ENCODE measurements at regions not wholly inside any gene's neighbourhood (a gene's known extent, or its start where the extent isn't known, plus 50 kb on each side); places are given as distances from the start of the nearest gene placed in this dataset.

DNA sequence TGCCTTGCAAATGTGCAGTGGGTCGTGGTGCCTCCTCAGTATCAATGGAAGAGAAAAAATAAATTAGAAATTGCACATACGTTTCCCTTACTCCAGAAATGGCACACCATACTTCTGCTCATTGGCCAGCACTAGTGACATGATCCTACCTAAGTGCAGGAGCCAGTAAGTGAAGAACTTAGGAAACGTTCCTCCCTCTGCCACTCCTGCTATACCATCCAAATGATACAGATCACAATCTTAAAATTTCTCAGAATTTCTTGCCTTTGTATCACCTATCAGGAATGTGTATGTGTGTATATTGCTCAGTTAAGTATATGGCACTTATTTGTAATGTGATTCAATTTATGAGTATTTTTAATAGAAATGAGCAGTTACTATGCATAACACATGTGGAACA, 237.0 kb upstream of the UBE2E3 start:
- intact Hi-C loops (cut with micrococcal nuclease) = no loop called here

More for the DNA sequence above, 237.0 kb upstream of the UBE2E3 start:
- Histone ChIP-seq H2BK15ac (ENCODE audit: low read depth, low read length) (no peak overlapping the region), H3K9me3 (ENCODE audit: control insufficient read depth, insufficient read depth, low read length) (no peaks in the 10 kb centered on the region), H2AK9ac (replicated peaks; ENCODE audit: low read depth, low read length, poor library complexity) (no peak overlapping the region), H2AFZ (replicated peaks; ENCODE audit: low read length, poor library complexity) (no peak overlapping the region), H3K4me1 (ENCODE audit: control insufficient read depth, insufficient read depth, low read length) (no peaks in the 10 kb centered on the region), H3K27ac (ENCODE audit: insufficient read depth, low read length) (no peak overlapping the region), H3K4me2 (ENCODE audit: low read depth, low read length) (no peak overlapping the region), H4K5ac (ENCODE audit: low read depth, low read length) (no peak overlapping the region), H3K56ac (ENCODE audit: extremely low read depth, insufficient read depth, low read length) (no peak overlapping the region), H2BK120ac (ENCODE audit: low read depth, low read length) (no peak overlapping the region), H2AK5ac (ENCODE audit: low read depth, low read length) (0 out of 2 replicates have a peak overlapping the region, but pooled peaks have one; percentile 17), H4K91ac (ENCODE audit: insufficient read depth, low read depth, low read length) (no peak overlapping the region), H3K4me3 (ENCODE audit: insufficient read depth, low read depth, low read length) (no peak overlapping the region), H3K36me3 (ENCODE audit: control insufficient read depth, insufficient read depth, low read length) (no peaks in the 10 kb centered on the region), H3K14ac (replicated peaks; ENCODE audit: low read depth, low read length) (0 out of 2 replicates have a peak overlapping the region, but pooled peaks have one; percentile 58), H3K18ac (ENCODE audit: low read depth, low read length) (no peak overlapping the region), H3K79me1 (ENCODE audit: low read depth in 1 of 2, low read length in 2 of 2) (no peaks in the 10 kb centered on the region), H4K20me1 (ENCODE audit: insufficient read depth, low read length) (no peaks in the 10 kb centered on the region), H3K9ac (ENCODE audit: low read depth, low read length) (no peak overlapping the region), H4K8ac (ENCODE audit: low read depth in 2 of 2, low read length in 2 of 2) (no peak overlapping the region), H3K4ac (ENCODE audit: low read depth, low read length) (no peak overlapping the region), H2BK5ac (ENCODE audit: low read depth, low read length, poor library complexity, severe bottlenecking) (no peak overlapping the region), H3K27me3 (ENCODE audit: control insufficient read depth, insufficient read depth, low read length) (no peaks in the 10 kb centered on the region), H3K9me1 (ENCODE audit: insufficient read depth, low read length) (no peaks in the 10 kb centered on the region; the same call in 1 of the 2 replicates), H2BK20ac (ENCODE audit: low read depth, low read length) (0 out of 2 replicates have a peak overlapping the region, but pooled peaks have one; percentile 5), H3K23ac (ENCODE audit: low read depth, low read length) (no peak overlapping the region)
- in situ Hi-C loops (cut with MboI; ENCODE audit: low sequenced_read_pairs) (no loop called here), dilution Hi-C loops (cut with HindIII; ENCODE audit: low sequenced_read_pairs, unreplicated experiment) (no loop called here)
- no peak for ATAC-seq (ENCODE audit: low read depth)
- TF ChIP-seq SMC3 (IDR thresholded peaks at IDR 0.05; ENCODE audit: low read depth, low read length) (no peak), RCOR1 (IDR thresholded peaks at IDR 0.05; ENCODE audit: insufficient replicate concordance, low read length) (no peak), RFX5 (IDR thresholded peaks at IDR 0.05; ENCODE audit: low read depth, low read length) (no peak), ELK1 (IDR thresholded peaks at IDR 0.05; ENCODE audit: borderline replicate concordance, low read depth, low read length) (no peak), MAFK (IDR thresholded peaks at IDR 0.05; ENCODE audit: low read depth, low read length) (no peak), RAD21 (IDR thresholded peaks at IDR 0.05; ENCODE audit: low read length) (no peak), CHD1 (IDR thresholded peaks at IDR 0.05; ENCODE audit: low read depth, low read length) (no peak), CEBPB (IDR thresholded peaks at IDR 0.05; ENCODE audit: low read depth, low read length) (no peak), FOS (IDR thresholded peaks at IDR 0.05; ENCODE audit: low read depth, low read length) (no peak), MAZ (IDR thresholded peaks at IDR 0.05; ENCODE audit: borderline replicate concordance, low read depth, low read length) (no peak), POLR2A (IDR thresholded peaks at IDR 0.05; ENCODE audit: low read depth, low read length) (no peak)
- TF ChIP-seq, protein P1, sequence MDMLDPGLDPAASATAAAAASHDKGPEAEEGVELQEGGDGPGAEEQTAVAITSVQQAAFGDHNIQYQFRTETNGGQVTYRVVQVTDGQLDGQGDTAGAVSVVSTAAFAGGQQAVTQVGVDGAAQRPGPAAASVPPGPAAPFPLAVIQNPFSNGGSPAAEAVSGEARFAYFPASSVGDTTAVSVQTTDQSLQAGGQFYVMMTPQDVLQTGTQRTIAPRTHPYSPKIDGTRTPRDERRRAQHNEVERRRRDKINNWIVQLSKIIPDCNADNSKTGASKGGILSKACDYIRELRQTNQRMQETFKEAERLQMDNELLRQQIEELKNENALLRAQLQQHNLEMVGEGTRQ (IDR thresholded peaks at IDR 0.05; ENCODE audit: low read depth, low read length) = no peak
- ChIA-PET CTCF (interaction anchor here (0.6 kb wide), 1 partner anchor 637 kb away, joined by 3 read pairs; no protein-coding TSS in a partner anchor), POLR2A (ENCODE audit: unreplicated experiment) (no interaction called here)
- no TSS peak for BruUV-seq (replicated peaks)
- no CpG with 5 or more reads among the region's 3 CpGs for WGBS, 2 experiments (ENCODE audit: extremely low coverage in 2 of 2, insufficient read length in 1 of 2)
- DNase-seq = no peak
